AG10803 (cell line): ENCODE measurements at regions not wholly inside any gene's neighbourhood (a gene's known extent, or its start where the extent isn't known, plus 50 kb on each side); places are given as distances from the start of the nearest gene placed in this dataset.

Source experiments
- DNase-seq: peaks from one replicate; pipeline ENCODE4 v3.0.0; 2010; ENCODE audit warnings: low read depth
- H3K4me3 ChIP-seq: 2 replicates; pipeline ENCODE4 v1.5.1; 2011; ENCODE audit warnings: mild to moderate bottlenecking, low read length, control low read depth
- TF ChIP-seq, protein P1 (sequence below): conservative IDR thresholded peaks from 2 replicates; pipeline ENCODE4 v1.5.1; 2011; ENCODE audit warnings: mild to moderate bottlenecking, low read length, control low read depth, inconsistent platforms

DNA sequence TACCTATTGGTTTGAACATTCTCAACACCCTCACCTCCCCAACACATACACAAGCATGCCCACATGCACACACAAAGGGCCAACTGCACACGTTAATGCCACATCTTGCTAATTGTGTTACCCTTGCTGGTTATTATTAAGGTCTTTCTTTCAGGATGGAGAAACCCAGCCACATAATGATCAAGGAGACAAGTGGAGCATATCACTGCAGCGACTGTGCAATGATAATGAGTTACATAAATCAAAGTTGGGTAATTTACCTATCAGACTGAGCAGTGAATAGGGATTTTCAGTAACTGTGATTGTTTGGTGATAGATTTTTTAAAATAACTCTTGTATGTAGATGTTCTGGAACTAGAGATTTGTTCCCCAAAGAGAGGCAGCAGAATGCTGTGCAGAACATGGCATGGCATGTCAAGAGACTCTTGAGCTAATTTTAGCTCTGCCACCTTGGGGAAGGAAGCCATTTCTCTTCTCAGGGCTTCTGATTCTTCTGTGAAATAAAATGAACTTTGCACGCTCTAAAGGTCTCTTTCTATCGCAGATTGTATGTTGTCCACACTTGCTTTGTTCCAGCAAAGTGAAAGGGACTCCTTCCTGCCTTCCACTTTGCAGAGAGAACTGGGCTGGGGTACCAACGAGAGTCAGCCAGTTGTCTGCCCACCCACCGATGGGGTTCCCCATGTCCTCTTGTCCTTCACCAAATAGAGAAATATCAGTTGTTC, 126.0 kb upstream of the CAMK1G start:
- DNase-seq = no peak
- TF ChIP-seq, protein P1, sequence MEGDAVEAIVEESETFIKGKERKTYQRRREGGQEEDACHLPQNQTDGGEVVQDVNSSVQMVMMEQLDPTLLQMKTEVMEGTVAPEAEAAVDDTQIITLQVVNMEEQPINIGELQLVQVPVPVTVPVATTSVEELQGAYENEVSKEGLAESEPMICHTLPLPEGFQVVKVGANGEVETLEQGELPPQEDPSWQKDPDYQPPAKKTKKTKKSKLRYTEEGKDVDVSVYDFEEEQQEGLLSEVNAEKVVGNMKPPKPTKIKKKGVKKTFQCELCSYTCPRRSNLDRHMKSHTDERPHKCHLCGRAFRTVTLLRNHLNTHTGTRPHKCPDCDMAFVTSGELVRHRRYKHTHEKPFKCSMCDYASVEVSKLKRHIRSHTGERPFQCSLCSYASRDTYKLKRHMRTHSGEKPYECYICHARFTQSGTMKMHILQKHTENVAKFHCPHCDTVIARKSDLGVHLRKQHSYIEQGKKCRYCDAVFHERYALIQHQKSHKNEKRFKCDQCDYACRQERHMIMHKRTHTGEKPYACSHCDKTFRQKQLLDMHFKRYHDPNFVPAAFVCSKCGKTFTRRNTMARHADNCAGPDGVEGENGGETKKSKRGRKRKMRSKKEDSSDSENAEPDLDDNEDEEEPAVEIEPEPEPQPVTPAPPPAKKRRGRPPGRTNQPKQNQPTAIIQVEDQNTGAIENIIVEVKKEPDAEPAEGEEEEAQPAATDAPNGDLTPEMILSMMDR = no peak
- no peak overlapping the region for H3K4me3 ChIP-seq

DNA sequence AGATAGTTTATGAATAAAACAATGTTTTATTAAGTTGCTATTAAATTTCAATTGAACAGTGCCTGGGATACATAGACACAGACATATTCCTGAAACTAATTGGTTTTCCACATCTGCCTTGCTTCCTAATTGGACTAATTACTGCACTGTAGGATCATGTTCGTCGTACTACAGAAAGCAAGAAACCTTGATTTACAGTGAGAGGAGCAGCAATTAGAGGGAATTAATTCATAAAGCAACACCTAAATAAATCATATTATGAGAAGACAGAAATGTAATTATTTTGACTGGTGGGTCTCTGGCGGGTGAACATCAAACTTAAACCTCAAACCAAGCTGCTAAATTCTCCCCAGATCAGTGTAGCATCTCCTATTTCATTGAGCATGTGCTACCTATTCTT, 124.6 kb upstream of the CAMK1G start:
- TF ChIP-seq, protein P1 = no peak
- H3K4me3 ChIP-seq = no peak overlapping the region
- no peak for DNase-seq

DNA sequence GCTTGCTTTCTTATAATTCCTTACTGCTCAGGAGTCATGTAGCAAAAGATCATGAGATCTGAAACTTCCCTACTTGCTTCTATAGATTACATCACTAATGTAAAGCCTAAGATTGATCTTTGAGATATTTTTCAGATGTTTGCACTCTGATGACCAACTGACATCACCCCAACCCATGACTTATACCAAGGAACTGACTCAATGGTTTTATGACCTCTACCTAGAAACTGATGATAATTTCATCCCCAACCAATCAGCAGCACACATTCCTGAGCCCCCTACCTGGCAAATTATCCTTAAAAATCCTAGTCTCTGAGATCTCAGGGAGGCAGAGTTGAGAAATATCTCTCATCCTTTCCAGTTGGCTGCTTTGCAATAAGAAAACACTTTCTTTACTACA, 122.3 kb upstream of the CAMK1G start:
- no peak for DNase-seq
- TF ChIP-seq, protein P1 = no peak
- H3K4me3 ChIP-seq = no peak overlapping the region

DNA sequence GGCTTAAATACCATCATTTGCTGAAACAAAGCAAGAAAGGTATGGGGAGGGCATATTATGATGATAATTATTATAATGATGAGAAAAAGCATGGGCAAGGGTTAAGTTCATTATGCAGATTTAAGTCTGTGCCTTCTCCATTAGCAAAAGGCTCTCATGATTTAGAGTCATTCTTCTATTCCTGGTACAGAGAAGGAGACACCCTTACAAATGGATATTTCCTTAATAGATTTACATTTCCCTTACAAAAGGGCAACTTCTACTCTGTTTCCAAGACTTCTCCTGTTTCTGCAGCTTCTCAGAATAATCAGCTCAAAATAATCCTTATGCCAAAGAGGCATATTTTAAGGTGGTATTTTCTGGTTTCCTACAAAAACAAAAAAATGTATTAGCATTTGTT, 121.1 kb upstream of the CAMK1G start:
- no peak overlapping the region for H3K4me3 ChIP-seq
- TF ChIP-seq, protein P1 = no peak
- no peak for DNase-seq

DNA sequence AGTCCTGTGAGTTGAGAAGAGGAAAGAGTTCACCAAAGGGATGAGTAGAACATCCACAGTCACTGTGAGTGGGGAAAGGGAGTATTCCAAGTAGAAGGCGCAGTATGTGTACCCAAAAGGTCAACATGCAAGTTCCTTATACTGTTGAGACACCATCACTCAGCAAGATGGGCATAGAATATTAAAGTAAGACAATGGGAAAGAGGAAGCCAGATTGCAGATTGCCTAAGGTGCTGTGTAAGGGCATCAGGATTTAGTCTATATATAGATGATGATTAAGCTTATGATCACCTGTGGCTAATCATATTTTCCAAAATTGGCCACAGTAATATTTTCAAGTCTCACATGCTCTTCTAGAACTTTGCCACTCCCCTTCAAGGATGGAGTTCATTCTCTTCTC, 120.1 kb upstream of the CAMK1G start:
- no peak for DNase-seq
- TF ChIP-seq, protein P1 = no peak
- no peak overlapping the region for H3K4me3 ChIP-seq

DNA sequence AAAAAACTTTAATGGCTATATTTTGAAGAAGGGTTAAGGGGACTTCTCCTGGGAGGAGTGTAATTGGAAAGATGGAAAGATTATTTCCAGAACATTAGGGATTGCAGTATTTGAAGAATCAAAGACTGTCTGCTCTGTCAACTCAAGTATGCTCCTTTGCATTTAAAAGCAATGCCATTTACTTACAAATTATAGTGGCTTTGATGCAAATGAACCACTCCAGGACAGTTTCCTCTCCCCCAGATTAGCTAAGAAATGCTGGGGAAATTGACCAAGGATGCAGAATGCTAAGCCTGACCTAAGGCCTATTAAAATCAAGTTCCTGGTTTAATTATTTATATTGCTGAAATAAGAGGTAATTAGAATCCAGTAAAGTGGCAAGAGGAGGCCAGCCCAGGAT, 110.5 kb upstream of the CAMK1G start:
- no peak for DNase-seq
- no peak overlapping the region for H3K4me3 ChIP-seq
- TF ChIP-seq, protein P1 = no peak

DNA sequence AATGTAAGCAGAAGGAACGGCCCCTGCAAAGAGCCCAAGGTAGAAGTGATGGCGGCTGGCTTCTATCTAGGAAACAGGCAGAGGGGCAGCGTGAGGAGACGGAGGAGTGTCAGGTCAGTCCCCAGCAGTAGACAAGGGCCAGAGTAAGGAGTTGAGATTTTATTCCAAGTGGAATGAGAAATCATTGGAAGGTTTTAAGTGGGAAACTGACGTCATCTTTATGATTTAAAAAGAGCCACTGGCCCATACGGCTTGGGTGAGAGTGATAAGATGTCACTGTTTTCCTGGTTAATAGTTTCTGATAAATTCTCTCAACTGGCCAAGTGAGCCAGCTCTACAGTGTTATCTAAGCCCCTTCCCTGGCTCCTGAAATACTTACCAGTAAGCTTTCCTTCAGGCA, 103.2 kb upstream of the CAMK1G start:
- H3K4me3 ChIP-seq = no peak overlapping the region
- no peak for DNase-seq
- TF ChIP-seq, protein P1 = no peak
